IPS DF 4.7 (cell line): ENCODE measurements at regions not wholly inside any gene's neighbourhood (a gene's known extent, or its start where the extent isn't known, plus 50 kb on each side); places are given as distances from the start of the nearest gene placed in this dataset.
"Not testable (repeated sequence)": the region's sequence is repeated elsewhere in the genome, so short reads cannot be mapped to it uniquely, and the experiment has no call there.

ENCODE experiments used
- DNase-seq: peaks from one replicate; pipeline ENCODE4 v3.0.0-alpha.2; 2013; ENCODE audit warnings: low spot score; ENCODE audit errors: extremely low read depth

DNA sequence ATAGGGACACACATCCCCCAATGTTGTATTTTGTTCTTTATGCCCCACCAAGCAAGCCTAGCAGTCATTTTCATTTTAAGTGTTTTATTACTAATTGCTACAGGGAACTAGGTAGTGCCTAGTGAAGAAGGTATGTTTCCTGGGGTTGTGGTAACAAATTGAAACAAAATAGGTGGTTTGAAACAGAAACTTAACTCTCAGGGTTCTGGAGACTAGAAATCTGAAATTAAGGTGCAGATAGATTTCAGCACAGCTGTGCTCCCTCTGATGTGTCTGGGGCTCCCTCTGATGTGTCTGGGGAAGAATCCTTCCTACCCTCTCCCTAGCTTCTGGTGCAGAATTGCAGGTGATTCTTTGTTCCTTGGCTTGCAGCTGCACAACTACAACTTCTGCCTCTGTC lies 390.1 kb downstream of the ZFHX3 start:
- DNase-seq, result no peak

DNA sequence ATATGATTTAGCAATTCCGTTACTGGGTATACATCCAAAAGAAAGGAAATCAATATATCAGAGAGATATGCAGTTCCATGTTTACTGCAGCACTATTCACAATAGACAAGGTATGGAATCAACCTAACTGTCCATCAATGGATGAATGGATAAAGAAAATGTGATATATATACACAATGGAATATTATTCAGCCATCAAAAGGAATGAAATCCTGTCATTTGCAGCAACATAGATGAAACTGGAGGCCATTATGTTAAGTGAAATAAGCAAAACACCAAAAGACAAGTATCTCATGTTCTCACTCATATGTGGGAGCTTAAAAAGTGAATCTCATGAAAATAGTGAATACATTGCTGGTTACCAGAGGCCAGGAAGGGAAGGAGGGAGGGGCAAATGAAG lies 390.8 kb downstream of the ZFHX3 start:
- no peak for DNase-seq

DNA sequence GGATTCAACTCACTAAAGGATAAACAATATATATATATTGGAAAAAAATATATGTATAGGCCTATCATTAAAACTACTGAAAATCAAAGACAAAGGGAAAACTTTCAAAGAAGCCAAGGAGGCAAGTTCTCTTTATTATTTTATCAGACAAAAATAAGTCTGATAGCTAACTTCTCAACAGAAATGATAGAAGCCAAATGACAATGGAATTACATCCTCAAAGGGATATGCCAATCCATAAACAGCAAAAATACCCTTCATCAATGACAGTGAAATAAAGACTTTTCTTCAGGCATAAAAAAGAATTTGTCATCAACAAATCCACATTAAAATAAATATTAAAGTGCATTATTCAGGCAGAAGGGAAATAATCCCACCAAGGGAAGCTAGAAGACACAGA lies 393.4 kb downstream of the ZFHX3 start:
- no peak for DNase-seq

DNA sequence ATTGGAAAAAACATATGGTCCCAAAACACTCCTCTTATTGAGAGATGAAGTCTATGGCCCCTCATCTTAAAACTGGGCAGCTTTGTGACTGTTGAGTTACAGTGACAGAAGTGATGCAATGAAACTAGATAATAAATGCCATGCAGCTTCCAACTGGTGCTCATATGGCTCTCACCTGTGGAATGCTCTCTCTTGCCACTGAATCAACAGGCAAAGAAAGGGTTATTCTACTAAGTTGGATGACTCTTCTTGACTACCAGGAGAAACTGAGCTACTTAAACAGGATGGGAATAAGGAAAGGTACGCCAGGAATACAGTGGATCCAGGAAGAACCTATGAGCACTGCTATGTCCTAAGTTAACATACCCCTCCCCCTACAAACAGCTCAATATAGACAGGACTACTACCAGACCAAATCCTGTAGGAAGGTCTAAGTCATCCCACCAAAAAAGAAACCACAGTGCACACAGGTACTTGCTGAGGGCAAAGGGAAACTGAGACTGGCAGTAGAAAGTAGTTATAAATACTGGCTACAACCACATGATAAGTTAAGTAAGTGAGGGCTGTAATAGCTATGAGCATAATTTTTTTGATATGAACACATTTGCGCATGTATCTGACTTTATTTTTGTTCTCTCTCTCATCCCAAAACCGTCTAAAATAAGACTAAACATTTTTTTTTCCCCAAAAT lies 398.5 kb downstream of the ZFHX3 start:
- DNase-seq, result no peak

DNA sequence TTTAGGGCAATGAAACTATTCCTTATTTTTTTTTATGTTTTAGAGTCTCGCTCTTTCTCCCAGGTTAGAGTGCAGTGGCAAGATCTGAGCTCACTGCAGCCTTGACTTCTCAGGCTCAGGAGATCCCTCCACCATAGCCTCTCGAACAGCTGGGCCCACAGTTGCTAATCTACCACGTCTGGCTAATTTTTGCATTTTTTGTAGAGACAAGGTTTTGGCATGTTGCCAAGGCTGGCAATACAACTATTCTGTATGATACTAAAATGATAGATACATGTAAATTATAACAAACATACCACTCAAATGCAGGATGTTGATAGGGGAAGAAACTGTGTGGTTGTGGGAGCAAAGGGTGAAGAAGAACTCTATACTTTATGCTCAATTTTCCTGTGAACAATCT lies 401.3 kb downstream of the ZFHX3 start:
- DNase-seq, result no peak

DNA sequence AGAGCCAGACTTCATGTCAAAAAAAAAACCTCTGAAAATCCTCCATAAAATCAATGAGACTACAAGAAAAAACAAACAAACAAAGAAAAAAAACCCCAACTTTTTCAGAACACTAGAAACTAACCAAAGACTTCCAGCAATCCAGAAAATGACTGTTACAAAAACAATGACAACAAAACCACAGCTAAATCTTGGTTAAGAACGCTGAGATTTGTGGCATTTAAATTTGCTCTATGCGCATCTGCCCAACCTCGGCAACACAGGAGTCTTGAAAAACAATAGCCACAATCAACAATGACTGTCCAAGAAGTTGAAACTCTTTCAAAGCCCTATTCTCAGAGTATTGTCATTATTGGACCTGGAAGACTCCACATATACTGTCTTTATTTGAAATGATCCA lies 402.4 kb downstream of the ZFHX3 start:
- DNase-seq, result no peak

DNA sequence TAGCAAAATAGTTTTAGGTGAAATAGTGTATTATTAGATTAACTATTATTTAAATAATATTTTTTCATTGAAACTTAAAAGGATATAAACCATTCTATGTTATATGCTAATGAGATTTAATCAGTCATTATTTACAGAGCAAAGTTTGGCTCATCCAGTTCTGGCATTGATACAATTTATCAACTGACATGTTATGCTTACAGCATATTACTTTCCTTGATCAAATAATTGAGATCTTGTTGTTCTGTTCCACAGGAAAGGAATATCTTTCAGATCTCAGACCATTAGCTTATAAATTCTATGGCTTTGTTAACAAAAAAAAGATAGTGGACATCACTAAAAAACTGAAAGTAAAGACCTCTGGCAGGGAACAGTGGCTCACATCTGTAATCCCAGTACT lies 403.0 kb downstream of the ZFHX3 start:
- no peak for DNase-seq

DNA sequence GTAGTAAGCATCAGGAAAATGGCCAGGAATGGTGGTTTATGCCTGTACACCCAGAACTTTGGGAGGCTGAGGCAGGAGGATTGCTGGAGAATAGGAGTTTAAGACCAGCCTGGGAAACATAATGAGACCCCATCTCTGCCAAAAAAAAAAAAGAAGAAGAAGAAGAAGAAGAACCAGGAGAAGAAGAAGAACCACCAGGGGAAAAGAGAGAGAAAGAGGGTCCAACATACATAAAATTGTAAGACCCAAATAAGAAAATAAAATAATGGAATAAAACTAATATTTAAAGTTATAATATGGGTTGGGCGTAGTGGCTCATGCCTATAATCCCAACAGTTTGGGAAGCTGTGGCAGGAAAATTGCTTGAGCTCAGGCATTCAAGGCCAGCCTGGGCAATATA lies 408.4 kb downstream of the ZFHX3 start:
- DNase-seq, result no peak

DNA sequence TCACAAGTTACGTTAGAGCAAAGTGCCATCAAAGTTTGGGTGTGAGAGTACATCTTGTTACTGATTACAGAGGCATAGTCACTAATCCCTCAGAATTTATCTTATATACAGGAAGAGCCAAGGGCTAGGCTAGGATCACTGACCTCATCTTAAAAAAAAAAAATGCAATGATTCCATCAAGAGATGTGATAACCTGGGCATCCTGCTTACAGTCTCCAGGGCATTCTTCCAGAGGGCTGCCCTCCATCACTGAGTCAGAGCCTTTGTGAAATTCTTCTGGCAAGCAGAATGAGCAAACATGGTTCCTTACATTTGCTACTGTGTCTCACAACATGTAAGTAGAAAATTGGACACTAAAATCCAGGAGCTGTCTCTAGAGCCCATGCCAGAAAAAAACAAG lies 410.6 kb downstream of the ZFHX3 start:
- DNase-seq, result no peak

DNA sequence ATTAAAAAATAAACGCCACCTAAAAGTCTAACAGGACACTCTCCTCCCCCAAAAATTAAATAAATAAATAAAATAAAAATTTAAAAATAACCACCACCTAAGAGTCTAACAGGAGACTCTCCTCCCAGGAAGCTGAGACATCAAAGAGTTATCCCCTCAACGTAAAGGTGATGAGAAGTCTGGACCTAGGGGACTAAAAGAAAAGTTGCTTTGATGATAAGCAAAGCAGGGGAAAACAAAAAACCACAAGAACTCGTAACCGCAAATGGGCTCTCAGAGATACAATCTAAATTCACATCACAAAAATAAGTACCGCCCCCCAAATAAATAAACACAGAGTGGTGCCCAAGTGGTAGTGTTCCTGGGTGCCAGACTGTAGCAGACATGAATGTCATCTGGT lies 412.2 kb downstream of the ZFHX3 start:
- DNase-seq, result no peak

DNA sequence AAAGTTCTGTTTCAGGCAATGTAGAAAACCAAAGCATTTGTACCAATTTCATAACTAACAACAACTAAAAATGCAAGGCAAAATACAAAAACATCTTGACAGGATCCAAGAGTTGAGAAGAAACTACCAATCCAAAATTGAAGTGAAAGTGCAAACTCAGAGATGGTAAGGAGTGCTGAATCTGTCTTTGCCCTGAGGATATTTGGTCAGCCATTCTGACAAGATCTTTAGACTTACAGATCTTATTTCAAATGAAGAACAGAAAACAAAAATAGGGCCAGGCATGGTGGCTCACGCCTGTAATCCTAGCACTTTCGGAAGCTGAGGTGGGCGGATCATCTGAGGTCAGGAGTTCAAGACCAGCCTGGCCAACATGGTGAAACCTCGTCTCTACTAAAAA lies 412.8 kb downstream of the ZFHX3 start:
- DNase-seq, result no peak

DNA sequence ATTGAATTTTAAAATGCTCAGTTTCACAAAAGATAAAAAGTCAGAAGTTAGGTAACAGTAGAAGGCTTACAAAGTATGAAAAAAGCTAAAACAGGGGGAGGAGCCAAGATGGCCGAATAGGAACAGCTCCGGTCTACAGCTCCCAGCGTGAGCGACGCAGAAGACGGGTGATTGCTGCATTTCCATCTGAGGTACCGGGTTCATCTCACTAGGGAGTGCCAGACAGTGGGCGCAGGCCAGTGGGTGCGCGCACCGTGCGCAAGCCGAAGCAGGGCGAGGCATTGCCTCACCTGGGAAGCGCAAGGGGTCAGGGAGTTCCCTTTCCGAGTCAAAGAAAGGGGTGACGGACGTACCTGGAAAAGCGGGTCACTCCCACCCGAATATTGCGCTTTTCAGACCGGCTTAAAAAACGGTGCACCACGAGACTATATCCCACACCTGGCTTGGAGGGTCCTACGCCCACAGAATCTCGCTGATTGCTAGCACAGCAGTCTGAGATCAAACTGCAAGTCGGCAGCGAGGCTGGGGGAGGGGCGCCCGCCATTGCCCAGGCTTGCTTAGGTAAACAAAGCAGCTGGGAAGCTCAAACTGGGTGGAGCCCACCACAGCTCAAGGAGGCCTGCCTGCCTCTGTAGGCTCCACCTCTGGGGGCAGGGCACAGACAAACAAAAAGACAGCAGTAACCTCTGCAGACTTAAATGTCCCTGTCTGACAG lies 420.6 kb downstream of the ZFHX3 start:
- not testable (repeated sequence) for DNase-seq

DNA sequence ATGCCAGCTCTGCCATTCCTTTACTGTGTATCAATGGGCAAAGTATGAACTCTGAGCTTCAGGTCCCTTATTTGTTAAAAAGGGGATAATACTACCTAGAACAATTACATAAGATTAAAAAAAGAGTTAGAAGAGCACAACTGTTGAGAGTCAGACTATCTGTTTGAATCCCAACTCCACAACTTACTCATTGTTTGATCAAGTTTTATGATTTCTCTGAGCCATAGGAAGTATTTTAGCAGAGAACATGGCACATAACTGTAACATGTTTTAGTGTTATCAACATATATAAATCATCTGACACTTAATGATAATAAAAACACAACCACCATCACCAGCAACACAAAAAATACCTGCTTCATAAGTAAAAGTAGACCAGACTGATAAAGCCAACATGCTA lies 421.3 kb downstream of the ZFHX3 start:
- no peak for DNase-seq

DNA sequence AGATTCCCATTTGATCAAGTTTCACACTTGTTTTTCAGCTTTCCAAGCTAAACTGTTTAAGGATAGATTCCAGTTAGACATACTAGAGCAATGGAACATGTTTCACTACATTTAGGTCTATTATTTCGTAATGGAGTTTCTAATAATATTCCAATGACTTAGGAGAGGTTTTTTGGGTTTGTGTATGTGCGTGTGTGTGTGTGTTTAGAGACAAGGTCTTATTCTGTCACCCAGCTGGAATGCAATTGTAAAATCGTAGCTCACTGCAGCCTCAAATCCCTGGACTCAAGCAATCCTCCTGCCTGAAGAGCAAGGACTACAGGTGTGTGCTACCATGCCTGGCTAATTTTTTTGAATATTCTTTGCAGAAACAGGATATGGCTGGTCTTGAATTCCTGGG lies 426.3 kb downstream of the ZFHX3 start:
- no peak for DNase-seq

DNA sequence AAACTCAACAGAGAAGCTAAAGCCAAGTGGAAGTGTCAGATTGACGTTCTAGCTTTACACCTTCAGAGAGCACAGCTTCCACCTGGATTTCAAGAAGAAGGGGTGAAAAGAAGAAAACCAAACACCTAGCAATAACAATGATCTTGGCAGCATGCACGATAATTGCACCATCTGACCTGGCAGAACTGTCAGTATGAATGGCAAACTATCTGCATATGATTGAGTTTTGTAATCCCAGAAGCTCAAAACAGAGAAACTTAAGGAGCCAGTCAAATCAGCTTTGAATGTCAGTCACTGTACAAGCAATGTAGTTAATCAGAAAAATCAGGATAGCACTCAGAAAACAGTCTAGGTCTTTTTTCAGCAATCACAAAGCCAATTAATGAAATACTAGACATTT lies 427.1 kb downstream of the ZFHX3 start:
- no peak for DNase-seq

DNA sequence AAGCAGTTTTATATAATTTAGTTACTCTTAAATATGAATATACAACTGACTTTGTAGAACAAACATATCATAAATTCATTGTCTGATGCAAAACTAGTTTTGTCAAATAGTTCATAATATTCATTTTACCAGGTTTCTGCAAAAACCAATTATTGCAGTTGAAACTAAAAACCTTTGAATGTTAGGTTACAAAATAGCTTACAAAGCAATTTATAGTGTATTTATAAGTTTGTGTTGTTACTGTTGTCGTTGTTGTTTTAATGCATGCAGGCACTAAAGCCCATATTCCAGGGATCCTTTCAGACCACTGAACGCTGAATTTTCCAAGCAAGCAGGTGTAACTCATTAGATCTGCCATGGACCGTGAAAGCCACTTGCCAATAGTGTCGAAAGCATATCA lies 427.6 kb downstream of the ZFHX3 start:
- DNase-seq, result no peak

DNA sequence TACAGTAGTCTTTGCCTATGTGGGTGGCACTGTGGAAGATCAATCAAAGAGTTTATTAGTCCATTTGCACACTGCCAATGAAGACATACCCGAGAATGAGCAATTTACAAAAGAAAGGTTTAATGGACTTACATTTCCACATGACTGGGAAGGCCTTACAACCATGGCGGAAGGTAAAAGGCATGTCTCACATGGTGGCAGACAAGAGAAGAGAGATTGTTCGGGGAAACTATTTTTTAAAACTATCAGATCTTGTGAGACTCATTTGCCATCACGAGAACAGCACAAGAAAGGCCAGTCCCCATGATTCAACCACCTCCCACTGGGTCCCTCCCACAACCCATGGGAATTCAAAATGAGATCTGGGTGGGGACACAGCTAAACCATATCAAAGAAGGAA lies 432.1 kb downstream of the ZFHX3 start:
- no peak for DNase-seq

DNA sequence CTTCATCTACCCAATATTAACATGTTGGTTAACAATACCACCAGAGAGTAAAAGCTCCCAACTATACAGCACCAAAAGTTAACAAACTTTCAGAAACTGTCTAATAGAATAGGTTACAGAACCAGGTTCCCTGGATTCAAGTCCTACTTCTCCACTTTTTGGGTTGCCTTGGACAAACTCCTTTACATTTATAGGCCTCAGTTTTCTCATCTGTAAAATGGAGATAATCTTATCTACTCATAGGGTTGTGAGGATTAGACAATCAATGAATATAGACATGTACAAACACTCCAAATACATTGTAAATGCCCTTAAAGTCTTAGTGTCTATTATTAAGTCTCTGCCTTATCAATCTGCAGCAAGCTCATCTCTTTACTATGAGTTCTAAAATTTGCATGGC lies 435.2 kb downstream of the ZFHX3 start:
- DNase-seq, result no peak

DNA sequence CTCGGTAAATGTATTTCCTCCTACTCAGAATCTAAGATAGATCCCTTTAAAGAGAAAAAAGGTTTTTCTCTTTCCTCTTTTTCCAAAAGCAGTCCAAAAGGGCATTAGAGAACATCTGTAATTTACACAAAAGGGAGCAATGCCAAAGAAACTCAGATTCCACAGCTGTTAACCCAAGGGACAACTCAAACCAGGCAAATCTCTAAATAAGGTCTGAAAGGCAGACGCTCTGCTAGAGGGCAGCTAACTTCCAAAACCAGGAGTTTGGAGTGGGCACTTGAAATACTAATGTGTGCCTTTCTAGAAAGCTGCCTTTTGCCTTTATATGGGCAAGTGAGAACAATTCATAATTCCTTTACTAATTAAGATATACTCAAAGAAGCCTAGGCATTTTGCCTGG lies 435.7 kb downstream of the ZFHX3 start:
- DNase-seq, result no peak

DNA sequence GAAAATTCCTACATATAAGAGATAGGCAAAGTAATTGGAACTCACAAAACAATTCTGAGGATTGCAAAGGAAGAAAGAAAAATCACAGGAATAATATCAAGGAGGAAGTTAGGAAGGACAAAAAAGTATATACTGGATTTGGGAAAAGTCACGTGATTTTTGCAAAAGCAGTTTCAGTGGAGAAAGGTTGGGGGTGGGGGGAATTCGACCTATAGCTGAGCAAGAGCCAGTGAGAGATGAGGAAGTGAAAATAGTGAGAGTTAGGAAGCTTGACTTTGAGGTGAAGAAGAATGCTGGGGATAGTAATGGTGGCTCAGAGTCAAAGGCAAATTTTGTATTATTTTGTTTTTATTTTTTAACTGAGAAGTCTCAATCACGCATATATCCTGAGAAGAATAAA lies 438.0 kb upstream of the PMFBP1 start:
- no peak for DNase-seq

DNA sequence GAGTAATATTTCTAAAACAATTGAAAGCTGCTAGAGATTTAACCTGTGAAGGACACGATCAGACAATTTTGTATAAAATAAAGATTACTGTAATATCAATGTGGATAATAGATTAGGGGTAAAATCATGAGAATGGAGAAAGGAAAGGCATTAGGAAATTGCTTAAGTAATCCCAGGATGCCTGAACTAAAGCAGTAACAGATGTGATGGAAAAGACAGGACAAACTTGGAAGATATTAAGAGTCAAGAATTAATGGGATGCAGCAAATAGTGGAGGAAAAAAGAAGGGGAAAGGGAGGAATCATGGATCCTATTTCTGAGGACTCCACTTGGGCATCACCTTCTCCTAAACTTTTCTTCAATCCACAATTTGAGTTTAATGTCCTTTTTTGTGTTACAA lies 437.1 kb upstream of the PMFBP1 start:
- no peak for DNase-seq

DNA sequence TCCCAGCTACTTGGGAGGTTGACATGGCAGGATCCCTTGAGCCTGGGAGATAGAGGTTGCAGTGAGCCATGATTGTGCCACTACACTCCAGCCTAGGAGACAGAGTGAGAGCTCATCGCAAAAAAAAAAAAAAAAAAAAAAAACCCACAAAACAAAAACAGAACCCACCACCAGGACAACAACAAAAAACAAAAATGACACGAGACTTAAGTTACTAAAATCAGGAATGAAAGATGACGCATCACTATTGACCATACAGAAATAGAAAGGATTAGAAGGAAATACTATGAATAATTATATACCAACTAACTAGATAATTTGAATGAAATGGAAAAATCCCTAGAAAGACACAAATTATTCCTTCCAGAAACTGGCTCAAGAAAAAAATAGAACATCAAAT lies 432.4 kb upstream of the PMFBP1 start:
- no peak for DNase-seq

DNA sequence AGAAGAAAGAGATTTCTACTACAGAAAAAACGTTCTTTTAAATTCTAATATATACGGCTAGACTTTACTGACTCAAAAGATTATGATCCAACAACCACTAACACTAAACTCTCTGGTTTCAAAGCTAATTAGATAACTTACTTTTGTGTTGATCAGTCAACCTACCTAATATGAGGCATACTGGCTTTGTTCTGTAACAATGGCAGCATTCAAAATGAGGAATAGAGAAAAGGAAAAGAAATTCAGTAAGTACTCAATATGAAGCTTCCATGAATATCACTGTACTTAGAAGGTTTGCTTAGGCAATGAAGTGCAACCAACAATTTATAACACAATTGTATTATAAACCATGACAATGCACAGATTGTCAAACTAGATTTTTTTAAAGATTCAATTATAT lies 430.5 kb upstream of the PMFBP1 start:
- no peak for DNase-seq
